T-helper 2 cell treated with Interferon-gamma antibody and Interleukin-4, amounts not matched to agents 5 μg/mL and 100 μg/mL, for 36 hours (primary cell): ENCODE measurements at regions not wholly inside any gene's neighbourhood (a gene's known extent, or its start where the extent isn't known, plus 50 kb on each side); places are given as distances from the start of the nearest gene placed in this dataset.

Source experiments
- DNase-seq: peaks from one replicate; pipeline ENCODE4 v3.0.0; 2021; ENCODE audit warnings: low spot score
- H3K27ac Mint-ChIP-seq: one replicate; pipeline ENCODE4 v1.8.0; 2021; ENCODE audit warnings: mild to moderate bottlenecking, mixed read lengths
- H3K27me3 Mint-ChIP-seq: one replicate; pipeline ENCODE4 v1.8.0; 2021; ENCODE audit warnings: low read depth, mixed read lengths
- H3K36me3 Mint-ChIP-seq: one replicate; pipeline ENCODE4 v1.8.0; 2021; ENCODE audit warnings: low read depth, mixed read lengths
- H3K4me1 Mint-ChIP-seq: one replicate; pipeline ENCODE4 v1.8.0; 2021; ENCODE audit warnings: low read depth, mixed read lengths
- H3K4me3 Mint-ChIP-seq: one replicate; pipeline ENCODE4 v1.8.0; 2022; ENCODE audit warnings: mild to moderate bottlenecking, moderate library complexity, mixed read lengths
- H3K9me3 Mint-ChIP-seq: one replicate; pipeline ENCODE4 v1.8.0; 2021; ENCODE audit warnings: mixed read lengths

DNA sequence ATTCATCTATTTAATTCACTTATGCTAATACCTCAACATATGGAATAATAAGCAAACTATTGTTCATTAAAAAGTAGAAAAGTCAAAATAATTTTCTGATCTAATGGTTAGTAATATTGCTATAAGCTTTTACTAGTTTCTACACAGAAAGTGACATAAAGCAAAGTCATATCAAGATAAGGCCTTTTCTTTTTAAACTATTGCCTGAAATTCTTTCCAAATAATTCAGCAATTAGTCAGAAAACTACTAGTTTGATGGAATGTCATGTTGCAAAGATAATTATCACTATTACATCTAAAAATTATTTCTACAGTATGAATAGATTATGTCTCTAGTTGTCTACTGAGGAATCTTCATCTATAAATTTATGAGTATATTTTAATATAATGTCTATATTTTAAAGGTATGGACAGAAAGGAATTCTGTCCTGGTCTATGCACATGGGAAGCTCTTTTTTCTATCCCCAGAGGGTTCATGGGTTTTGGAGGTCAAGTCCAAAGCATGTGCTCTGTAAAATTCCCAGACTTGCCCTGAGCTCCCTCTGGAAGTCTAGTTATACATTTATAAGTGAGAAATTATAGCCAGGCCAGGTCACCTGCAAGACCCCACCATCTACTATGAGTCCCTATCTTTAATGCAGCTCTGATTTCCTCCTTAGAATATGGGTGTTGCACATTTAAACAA is 84.6 kb upstream of the DPYD start:
- Mint-ChIP-seq H3K9me3 (no peaks in the 10 kb centered on the region), H3K4me1 (peaks cover 6% of the 10 kb centered on the region), H3K27me3 (peaks cover 22% of the 10 kb centered on the region), H3K4me3 (no peak overlapping the region), H3K36me3 (no peaks in the 10 kb centered on the region), H3K27ac (no peak overlapping the region)
- no peak for DNase-seq

- Mint-ChIP-seq H3K4me1 (peaks cover 5% of the 10 kb centered on the region), H3K36me3 (no peaks in the 10 kb centered on the region), H3K4me3 (no peak overlapping the region), H3K9me3 (no peaks in the 10 kb centered on the region), H3K27ac (no peak overlapping the region), H3K27me3 (peaks cover 35% of the 10 kb centered on the region)
- no peak for DNase-seq
Observed at GRCh38 chr1:98003442-98003841, 82.6 kb upstream of the DPYD start.

GRCh38 chr1:98002288-98002687 is 81.5 kb upstream of the DPYD start:
- Mint-ChIP-seq H3K27ac (no peak overlapping the region), H3K27me3 (peaks cover 41% of the 10 kb centered on the region), H3K9me3 (no peaks in the 10 kb centered on the region), H3K36me3 (no peaks in the 10 kb centered on the region), H3K4me3 (no peak overlapping the region), H3K4me1 (no peaks in the 10 kb centered on the region)
- DNase-seq: no peak

DNA sequence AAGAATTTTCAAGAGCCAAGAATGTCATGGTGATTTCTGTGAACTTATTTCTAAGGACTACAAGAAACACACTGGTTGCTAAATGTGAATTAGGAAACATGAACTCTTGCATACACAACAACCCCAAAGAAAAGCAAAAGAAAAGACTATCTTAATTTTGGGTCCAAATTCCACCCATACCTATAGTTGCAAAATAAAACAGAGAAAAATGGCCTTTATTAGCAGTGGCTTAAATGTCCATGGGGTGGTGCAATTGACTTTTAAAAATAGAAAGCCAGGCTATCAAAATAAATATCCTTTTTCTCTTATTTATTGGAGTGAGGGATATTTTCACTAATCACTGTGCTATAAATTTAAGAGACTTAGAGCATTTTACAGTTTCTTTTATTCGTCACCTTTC is 80.9 kb upstream of the DPYD start:
- H3K27me3 Mint-ChIP-seq: peaks cover 45% of the 10 kb centered on the region
- H3K4me1 Mint-ChIP-seq: no peaks in the 10 kb centered on the region
- no peaks in the 10 kb centered on the region for H3K36me3 Mint-ChIP-seq
- DNase-seq: no peak
- H3K4me3 Mint-ChIP-seq: no peak overlapping the region
- no peaks in the 10 kb centered on the region for H3K9me3 Mint-ChIP-seq
- H3K27ac Mint-ChIP-seq: no peak overlapping the region

DNA sequence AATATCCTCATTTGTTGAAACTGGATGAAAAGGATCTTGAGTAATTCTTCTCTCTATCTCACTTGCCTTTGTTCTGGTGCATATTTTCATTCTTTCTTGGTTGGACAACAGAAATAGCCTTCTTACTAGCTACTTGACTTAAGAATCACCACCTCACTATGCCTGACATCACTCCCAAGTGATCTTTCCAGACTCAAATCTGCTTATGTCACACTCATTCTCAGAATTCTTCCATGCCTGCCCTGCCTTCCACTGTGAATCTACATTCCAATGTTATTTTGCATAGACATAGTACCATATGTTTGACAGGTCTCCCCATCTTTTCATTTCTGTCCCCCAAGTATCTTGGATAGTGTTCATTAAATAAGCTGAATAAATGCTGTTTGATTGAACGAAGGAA is 78.5 kb upstream of the DPYD start:
- H3K27ac Mint-ChIP-seq: no peak overlapping the region
- no peaks in the 10 kb centered on the region for H3K4me1 Mint-ChIP-seq
- H3K27me3 Mint-ChIP-seq: peaks cover 41% of the 10 kb centered on the region
- H3K4me3 Mint-ChIP-seq: no peak overlapping the region
- no peak for DNase-seq
- H3K36me3 Mint-ChIP-seq: no peaks in the 10 kb centered on the region
- no peaks in the 10 kb centered on the region for H3K9me3 Mint-ChIP-seq

DNA sequence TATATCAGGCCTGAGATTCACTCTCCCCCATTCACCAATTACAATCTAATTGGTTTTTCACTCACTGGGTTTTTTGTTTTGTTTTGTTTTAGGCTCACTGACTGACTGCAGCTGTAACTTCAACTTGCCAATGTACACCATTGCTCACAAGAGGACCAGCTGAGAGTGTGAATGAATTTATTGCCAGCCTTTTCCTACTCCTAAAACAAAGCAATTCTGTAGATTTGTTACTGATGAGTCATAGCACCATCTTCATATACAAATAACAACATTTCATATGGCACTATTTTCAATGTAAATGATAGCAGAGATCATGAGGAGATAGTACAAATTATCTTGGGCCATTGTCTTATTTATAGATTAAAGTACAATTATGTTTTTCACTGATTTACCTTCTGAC is 76.0 kb upstream of the DPYD start:
- Mint-ChIP-seq H3K4me1 (no peaks in the 10 kb centered on the region), H3K27ac (no peak overlapping the region), H3K4me3 (no peak overlapping the region), H3K9me3 (no peaks in the 10 kb centered on the region), H3K36me3 (no peaks in the 10 kb centered on the region), H3K27me3 (peaks cover 42% of the 10 kb centered on the region)
- DNase-seq: no peak

GRCh38 chr1:97989094-97989680 is 68.4 kb upstream of the DPYD start:
- Mint-ChIP-seq H3K27me3 (peaks cover 24% of the 10 kb centered on the region), H3K9me3 (no peaks in the 10 kb centered on the region), H3K4me1 (peaks cover 14% of the 10 kb centered on the region), H3K27ac (no peak overlapping the region), H3K36me3 (no peaks in the 10 kb centered on the region), H3K4me3 (no peak overlapping the region)
- no peak for DNase-seq

GRCh38 chr1:97986041-97987005 is 65.5 kb upstream of the DPYD start:
- no peak for DNase-seq
- H3K9me3 Mint-ChIP-seq: no peaks in the 10 kb centered on the region
- no peaks in the 10 kb centered on the region for H3K36me3 Mint-ChIP-seq
- no peak overlapping the region for H3K27ac Mint-ChIP-seq
- H3K4me1 Mint-ChIP-seq: peaks cover 14% of the 10 kb centered on the region
- H3K4me3 Mint-ChIP-seq: no peak overlapping the region
- H3K27me3 Mint-ChIP-seq: peaks cover 21% of the 10 kb centered on the region

DNA sequence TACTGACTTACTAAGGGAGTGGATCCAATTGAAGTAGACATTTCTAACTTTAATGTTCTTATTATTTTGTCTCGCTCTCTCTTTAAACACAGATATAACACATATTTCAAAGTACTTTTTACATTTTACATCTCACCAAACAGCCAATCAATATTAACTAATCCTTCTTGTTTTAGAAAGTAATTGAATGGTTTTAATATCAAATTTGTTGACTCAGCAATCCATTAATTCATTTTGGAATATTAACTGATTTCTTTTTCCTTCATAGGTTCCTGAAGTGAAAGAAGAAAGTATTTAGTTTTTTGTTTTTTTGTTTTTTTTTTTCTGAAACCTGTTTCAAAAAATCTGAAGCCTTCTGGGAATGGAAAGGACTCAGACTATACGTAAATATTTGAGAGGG is 62.3 kb upstream of the DPYD start:
- Mint-ChIP-seq H3K9me3 (no peaks in the 10 kb centered on the region), H3K4me3 (no peak overlapping the region), H3K4me1 (peaks cover 8% of the 10 kb centered on the region), H3K27me3 (peaks cover 25% of the 10 kb centered on the region), H3K36me3 (no peaks in the 10 kb centered on the region), H3K27ac (no peak overlapping the region)
- no peak for DNase-seq

DNA sequence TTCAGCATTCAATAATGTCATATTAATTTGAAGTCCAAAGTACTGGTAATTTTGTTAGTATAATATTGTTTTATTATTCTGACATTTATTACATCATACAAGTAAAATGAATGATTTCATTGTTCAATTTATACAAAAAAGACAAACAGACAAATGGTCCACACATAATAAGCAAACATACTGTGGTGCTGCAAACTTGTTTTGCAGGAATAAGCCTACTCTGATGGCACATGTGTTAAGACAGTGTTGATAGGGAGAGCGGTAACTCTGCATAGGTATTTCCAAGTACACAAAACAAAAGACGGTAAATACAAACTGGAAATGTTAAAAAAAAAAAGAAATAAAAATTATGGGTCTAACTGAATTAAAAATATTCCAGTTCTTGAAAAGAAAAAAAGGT is 59.7 kb upstream of the DPYD start:
- Mint-ChIP-seq H3K27ac (no peak overlapping the region), H3K36me3 (no peaks in the 10 kb centered on the region), H3K4me3 (no peak overlapping the region), H3K4me1 (no peaks in the 10 kb centered on the region), H3K27me3 (peaks cover 40% of the 10 kb centered on the region), H3K9me3 (no peaks in the 10 kb centered on the region)
- DNase-seq: no peak

- peaks cover 55% of the 10 kb centered on the region for H3K27me3 Mint-ChIP-seq
- no peaks in the 10 kb centered on the region for H3K36me3 Mint-ChIP-seq
- H3K27ac Mint-ChIP-seq: no peak overlapping the region
- no peaks in the 10 kb centered on the region for H3K9me3 Mint-ChIP-seq
- no peaks in the 10 kb centered on the region for H3K4me1 Mint-ChIP-seq
- H3K4me3 Mint-ChIP-seq: no peak overlapping the region
- DNase-seq: no peak
Observed at GRCh38 chr1:97976801-97977200, 56.0 kb upstream of the DPYD start.
